ENCODE measurements at regions not wholly inside any gene's neighbourhood (a gene's known extent, or its start where the extent isn't known, plus 50 kb on each side); places are given as distances from the start of the nearest gene placed in this dataset.

DNA sequence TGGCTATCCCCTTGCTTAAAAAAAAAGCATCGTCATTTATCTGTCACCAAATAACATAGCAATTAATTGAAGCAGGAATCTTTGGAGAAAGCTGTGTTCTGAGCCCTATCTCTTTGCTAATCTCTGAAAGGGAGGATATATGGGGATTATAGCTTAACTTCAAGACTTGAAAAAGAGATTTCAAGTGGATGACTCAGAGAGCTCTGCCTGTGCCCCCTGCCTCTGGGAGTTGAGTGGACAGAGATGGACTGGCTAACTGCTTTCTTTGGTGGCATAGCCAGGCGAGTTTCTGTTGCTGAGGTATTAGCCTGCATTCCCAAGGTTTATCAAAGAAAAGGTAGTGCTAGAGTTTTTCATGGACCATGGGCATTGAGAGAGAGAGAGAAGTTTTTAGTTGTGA lies 91.6 kb downstream of the DDIT4L start:
- TF ChIP-seq, protein P1, sequence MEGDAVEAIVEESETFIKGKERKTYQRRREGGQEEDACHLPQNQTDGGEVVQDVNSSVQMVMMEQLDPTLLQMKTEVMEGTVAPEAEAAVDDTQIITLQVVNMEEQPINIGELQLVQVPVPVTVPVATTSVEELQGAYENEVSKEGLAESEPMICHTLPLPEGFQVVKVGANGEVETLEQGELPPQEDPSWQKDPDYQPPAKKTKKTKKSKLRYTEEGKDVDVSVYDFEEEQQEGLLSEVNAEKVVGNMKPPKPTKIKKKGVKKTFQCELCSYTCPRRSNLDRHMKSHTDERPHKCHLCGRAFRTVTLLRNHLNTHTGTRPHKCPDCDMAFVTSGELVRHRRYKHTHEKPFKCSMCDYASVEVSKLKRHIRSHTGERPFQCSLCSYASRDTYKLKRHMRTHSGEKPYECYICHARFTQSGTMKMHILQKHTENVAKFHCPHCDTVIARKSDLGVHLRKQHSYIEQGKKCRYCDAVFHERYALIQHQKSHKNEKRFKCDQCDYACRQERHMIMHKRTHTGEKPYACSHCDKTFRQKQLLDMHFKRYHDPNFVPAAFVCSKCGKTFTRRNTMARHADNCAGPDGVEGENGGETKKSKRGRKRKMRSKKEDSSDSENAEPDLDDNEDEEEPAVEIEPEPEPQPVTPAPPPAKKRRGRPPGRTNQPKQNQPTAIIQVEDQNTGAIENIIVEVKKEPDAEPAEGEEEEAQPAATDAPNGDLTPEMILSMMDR (IDR thresholded peaks at IDR 0.05) = no peak
- TF ChIP-seq POLR2A (IDR thresholded peaks at IDR 0.05) = no peak

Measured in adrenal gland (tissue), 5 donors.